H1 (cell line): ENCODE measurements at regions not wholly inside any gene's neighbourhood (a gene's known extent, or its start where the extent isn't known, plus 50 kb on each side); places are given as distances from the start of the nearest gene placed in this dataset.

Experiments used
- CTCF ChIA-PET: fragments of 300-600 bp; sonication (Branson Sonifier 250); formaldehyde crosslinking; loops from one replicate; lab custom pipeline; 2021; ENCODE audit not compliant: partially characterized antibody; lab: Charles Lee
- POLR2A ChIA-PET: fragments of 300-600 bp; sonication (Branson Sonifier 250); formaldehyde crosslinking; loops from one replicate; lab custom pipeline; 2021; ENCODE audit warnings: inconsistent platforms; ENCODE audit not compliant: partially characterized antibody; lab: Charles Lee
- DNase-seq, 2 experiments: peaks; one replicate each; pipeline versions ENCODE4 v3.0.0 to v3.0.0-alpha.2; 2010 to 2022; ENCODE audit warnings: low spot score in 2 of 2, low read depth in 1 of 2, mixed read lengths in 1 of 2
- FAIRE-seq: peaks from 2 replicates; lab custom pipeline; 2011; peaks lifted over from hg19 to GRCh38; lab: Jason Lieb, UNC
- H2AFZ ChIP-seq: 2 replicates; pipeline ENCODE4 v1.8.1; 2012; ENCODE audit warnings: low read length, inconsistent platforms
- H2AK5ac ChIP-seq: 2 replicates; pipeline ENCODE4 v1.6.1; 2013; ENCODE audit warnings: low read depth, low read length
- H2BK120ac ChIP-seq: replicated peaks from 2 replicates; pipeline ENCODE3; 2013; ENCODE audit warnings: low read depth, low read length, inconsistent platforms
- H2BK12ac ChIP-seq: 2 replicates; pipeline ENCODE4 v1.6.1; 2013; ENCODE audit warnings: low read depth, low read length
- H2BK15ac ChIP-seq: 2 replicates; pipeline ENCODE4 v1.6.1; 2013; ENCODE audit warnings: low read length
- H2BK20ac ChIP-seq: 2 replicates; pipeline ENCODE4 v1.6.1; 2013; ENCODE audit warnings: low read length
- H2BK5ac ChIP-seq: 2 replicates; pipeline ENCODE4 v1.6.1; 2013; ENCODE audit warnings: low read depth, low read length
- H3K14ac ChIP-seq: 2 replicates; pipeline ENCODE4 v1.6.1; 2013; ENCODE audit warnings: inconsistent platforms; ENCODE audit not compliant: insufficient read length
- H3K18ac ChIP-seq: 2 replicates; pipeline ENCODE4 v1.6.1; 2013; ENCODE audit warnings: low read length; ENCODE audit errors: extremely low read depth
- H3K23ac ChIP-seq: 2 replicates; pipeline ENCODE4 v1.6.1; 2013; ENCODE audit warnings: inconsistent platforms; ENCODE audit not compliant: insufficient read length
- H3K23me2 ChIP-seq: 2 replicates; pipeline ENCODE4 v1.6.1; 2013; ENCODE audit warnings: low read depth, low read length
- H3K27ac ChIP-seq: 2 replicates; pipeline ENCODE4 v1.6.1; 2011; ENCODE audit warnings: low read depth, low read length, inconsistent platforms
- H3K27me3 ChIP-seq, 4 experiments: replicated peaks in 1 of 4; 1 replicate in 1 of 4; 2 replicates in 3 of 4; pipeline versions ENCODE4 v1.6.1 to v1.8.1; 2011 to 2013; ENCODE audit warnings: low read length in 3 of 4, mild to moderate bottlenecking in 3 of 4, inconsistent platforms in 2 of 4, mixed read lengths in 2 of 4, moderate library complexity in 1 of 4; ENCODE audit not compliant: control insufficient read depth in 3 of 4, insufficient read depth in 3 of 4; ENCODE audit errors: extremely low read depth in 1 of 4
- H3K36me3 ChIP-seq, 4 experiments: 2 replicates each; pipeline versions ENCODE4 v1.6.1 to v1.8.1; 2011 to 2013; ENCODE audit warnings: mild to moderate bottlenecking in 4 of 4, low read length in 3 of 4, moderate library complexity in 2 of 4, control low read depth in 1 of 4, inconsistent platforms in 1 of 4; ENCODE audit not compliant: insufficient read depth in 4 of 4, control insufficient read depth in 2 of 4
- H3K4ac ChIP-seq: replicated peaks from 2 replicates; pipeline ENCODE3; 2013; ENCODE audit warnings: low read length, low read depth, mixed read lengths, inconsistent platforms; ENCODE audit not compliant: insufficient read length
- H3K4me1 ChIP-seq, 4 experiments: replicated peaks in 1 of 4; 1 replicate in 1 of 4; 2 replicates in 3 of 4; pipeline versions ENCODE4 v1.6.1 to v1.8.1; 2011 to 2013; ENCODE audit warnings: low read length in 3 of 4, inconsistent platforms in 2 of 4, mixed read lengths in 1 of 4; ENCODE audit not compliant: insufficient read depth in 4 of 4, control insufficient read depth in 3 of 4
- H3K4me2 ChIP-seq, 2 experiments: 2 replicates each; pipeline versions ENCODE4 v1.6.1 to v1.8.1; 2011 to 2013; ENCODE audit warnings: low read depth in 2 of 2, low read length in 2 of 2, control low read depth in 1 of 2, inconsistent platforms in 1 of 2, mild to moderate bottlenecking in 1 of 2; ENCODE audit not compliant: insufficient read depth in 1 of 2
- H3K4me3 ChIP-seq, 4 experiments: fragments of 200-600, 300-600 bp in 1 of 4; sonication (generic), shearing (Covaris generic), sonication (Bioruptor Twin) in 1 of 4; 2 replicates each; pipeline versions ENCODE4 v1.5.1 to v1.8.1; 2011 to 2016; ENCODE audit warnings: low read length in 4 of 4, low read depth in 3 of 4, control low read depth in 2 of 4, inconsistent platforms in 2 of 4, mild to moderate bottlenecking in 2 of 4, mixed read lengths in 1 of 4, moderate library complexity in 1 of 4; ENCODE audit not compliant: insufficient read depth in 2 of 4; ENCODE audit errors: extremely low read depth in 1 of 4
- H3K56ac ChIP-seq: replicated peaks from 2 replicates; pipeline ENCODE3; 2013; ENCODE audit warnings: low read depth, mild to moderate bottlenecking, mixed read lengths, low read length, inconsistent platforms; ENCODE audit not compliant: insufficient read length
- H3K79me1 ChIP-seq: 2 replicates; pipeline ENCODE4 v1.6.1; 2013; ENCODE audit warnings: low read depth, low read length, control low read depth
- H3K79me2 ChIP-seq, 2 experiments: 2 replicates each; pipeline versions ENCODE4 v1.6.1 to v1.8.1; 2012 to 2013; ENCODE audit warnings: low read length in 2 of 2, mild to moderate bottlenecking in 2 of 2, inconsistent platforms in 1 of 2; ENCODE audit not compliant: insufficient read depth in 2 of 2, control insufficient read depth in 1 of 2
- H3K9ac ChIP-seq, 4 experiments: replicated peaks in 1 of 4; 1 replicate in 1 of 4; 2 replicates in 3 of 4; pipeline versions ENCODE4 v1.6.1 to v1.8.1; 2011 to 2013; ENCODE audit warnings: low read depth in 3 of 4, low read length in 3 of 4, control low read depth in 2 of 4, mild to moderate bottlenecking in 2 of 4, moderate library complexity in 2 of 4, inconsistent platforms in 1 of 4; ENCODE audit errors: extremely low read depth in 1 of 4
- H3K9me3 ChIP-seq, 2 experiments: 2 replicates each; pipeline versions ENCODE4 v1.6.1 to v1.8.1; 2012 to 2013; ENCODE audit warnings: mild to moderate bottlenecking in 2 of 2, moderate library complexity in 2 of 2, control low read depth in 1 of 2, inconsistent platforms in 1 of 2, low read depth in 1 of 2, low read length in 1 of 2, mixed read lengths in 1 of 2; ENCODE audit not compliant: insufficient read depth in 2 of 2
- H4K20me1 ChIP-seq, 2 experiments: replicated peaks in 1 of 2; 2 replicates each; pipeline versions ENCODE3 to v1.8.1; 2011 to 2013; ENCODE audit warnings: inconsistent platforms in 2 of 2, low read length in 2 of 2, mild to moderate bottlenecking in 1 of 2; ENCODE audit not compliant: insufficient read depth in 2 of 2, control insufficient read depth in 1 of 2
- H4K5ac ChIP-seq: 2 replicates; pipeline ENCODE4 v1.6.1; 2013; ENCODE audit warnings: low read length, low read depth, mixed read lengths, inconsistent platforms; ENCODE audit not compliant: insufficient read length
- H4K8ac ChIP-seq: 2 replicates; pipeline ENCODE4 v1.8.0; 2013; ENCODE audit warnings: mild to moderate bottlenecking, moderate library complexity, low read length, inconsistent platforms; ENCODE audit not compliant: insufficient read depth; ENCODE audit errors: extremely low read depth
- H4K91ac ChIP-seq: replicated peaks from 2 replicates; pipeline ENCODE3; 2013; ENCODE audit warnings: low read length, mixed read lengths, inconsistent platforms; ENCODE audit not compliant: insufficient read length
- BACH1 ChIP-seq: IDR thresholded peaks from 2 replicates; pipeline ENCODE4 v1.6.1; 2012; ENCODE audit warnings: low read length, improper control_type of control experiment
- BCL11A ChIP-seq, 2 experiments: IDR thresholded peaks; one replicate each; pipeline ENCODE4 v1.6.1; 2011; ENCODE audit warnings: low read depth in 2 of 2, low read length in 2 of 2, mild to moderate bottlenecking in 2 of 2
- CTBP2 ChIP-seq: IDR thresholded peaks from 2 replicates; pipeline ENCODE4 v1.7.0; 2011; ENCODE audit warnings: borderline replicate concordance, mild to moderate bottlenecking, moderate library complexity, mixed read lengths, low read length; ENCODE audit not compliant: insufficient read depth, insufficient read length
- HDAC2 ChIP-seq, 2 experiments: fragments of 300-600 bp in 1 of 2; sonication (generic) in 1 of 2; IDR thresholded peaks; 2 replicates each; pipeline ENCODE4 v1.6.1; 2011 to 2012; ENCODE audit warnings: low read depth in 2 of 2, low read length in 2 of 2, mild to moderate bottlenecking in 2 of 2, moderate library complexity in 2 of 2, borderline replicate concordance in 1 of 2, inconsistent platforms in 1 of 2
- MAFK ChIP-seq: IDR thresholded peaks from 2 replicates; pipeline ENCODE4 v1.6.1; 2012; ENCODE audit warnings: low read depth, mild to moderate bottlenecking, improper control_type of control experiment, low read length
- POLR2AphosphoS5 ChIP-seq: IDR thresholded peaks from 2 replicates; pipeline ENCODE4 v1.6.1; 2011; ENCODE audit warnings: low read depth, low read length
- POU5F1 ChIP-seq: IDR thresholded peaks from 2 replicates; pipeline ENCODE4 v1.6.1; 2011; ENCODE audit warnings: low read depth, mild to moderate bottlenecking, low read length, moderate library complexity
- RXRA ChIP-seq: IDR thresholded peaks from 2 replicates; pipeline ENCODE4 v1.6.1; 2011; ENCODE audit warnings: low read depth, mild to moderate bottlenecking, low read length, moderate library complexity; ENCODE audit not compliant: insufficient read depth
- SIN3A ChIP-seq, 2 experiments: IDR thresholded peaks in 1 of 2; conservative IDR thresholded peaks in 1 of 2; 2 replicates each; pipeline ENCODE4 v1.6.1; 2011 to 2012; ENCODE audit warnings: low read length in 2 of 2, improper control_type of control experiment in 1 of 2, low read depth in 1 of 2, mild to moderate bottlenecking in 1 of 2
- SP2 ChIP-seq: IDR thresholded peaks from 2 replicates; pipeline ENCODE4 v1.6.1; 2012; ENCODE audit warnings: mild to moderate bottlenecking, low read length, inconsistent platforms
- TBP ChIP-seq: IDR thresholded peaks from 2 replicates; pipeline ENCODE4 v1.6.1; 2011; ENCODE audit warnings: low read depth, low read length, improper control_type of control experiment
- WGBS, 2 experiments: shearing (Covaris generic) in 1 of 2; methylation state at CpG; one replicate each; pipeline versions ENCODE4 v1.1.6 to v1.1.7; 2013 to 2015; ENCODE audit warnings: low lambda C conversion rate in 2 of 2, mixed read lengths in 2 of 2, inconsistent platforms in 1 of 2, low coverage in 1 of 2, missing lambda C conversion rate in 1 of 2; ENCODE audit not compliant: insufficient replicate concordance in 2 of 2, insufficient coverage in 1 of 2, insufficient read length in 1 of 2; ENCODE audit errors: extremely low coverage in 1 of 2, missing lambda C conversion rate in 1 of 2; 5-methylcytosine and 5-hydroxymethylcytosine counted together
- TF ChIP-seq, protein P1 (sequence below): IDR thresholded peaks from 2 replicates; pipeline ENCODE4 v1.6.1; 2012; ENCODE audit warnings: inconsistent platforms
- TF ChIP-seq, protein P2 (sequence below): IDR thresholded peaks from 2 replicates; pipeline ENCODE4 v1.6.1; 2012; ENCODE audit warnings: low read length, inconsistent platforms

DNA sequence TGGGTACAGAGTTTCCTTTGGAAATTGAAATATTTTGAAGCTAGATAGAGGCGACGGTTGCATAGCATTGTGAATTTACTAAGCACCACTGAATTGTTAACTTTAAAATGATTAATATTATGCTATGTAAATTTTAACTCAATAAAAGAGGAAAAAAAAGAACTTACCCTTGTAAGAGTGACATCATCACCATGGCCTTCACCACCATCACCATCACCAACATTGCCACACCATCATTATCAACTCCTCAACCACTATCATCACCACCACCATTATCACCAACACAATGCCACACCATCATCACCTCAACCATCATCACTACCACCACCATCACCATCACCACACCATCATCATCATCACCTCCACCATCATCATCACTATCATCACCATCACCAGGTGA lies 113.9 kb downstream of the TUBA3C start:
- H3K4me2 ChIP-seq: no peak overlapping the region
- peaks cover 58 to 78% of the 10 kb centered on the region in 2 experiments for H3K9me3 ChIP-seq
- no peaks in the 10 kb centered on the region for H3K4me1 ChIP-seq
- no peak overlapping the region for H3K18ac ChIP-seq
- H2AFZ ChIP-seq: no peak overlapping the region
- no peak overlapping the region for H4K5ac ChIP-seq
- no peak overlapping the region for H2BK15ac ChIP-seq
- H3K79me2 ChIP-seq: no peaks in the 10 kb centered on the region
- peaks cover 8% of the 10 kb centered on the region; the same call in 1 of the 2 replicates for H3K23me2 ChIP-seq
- ChIA-PET POLR2A (no interaction called here), CTCF (no interaction called here)
- FAIRE-seq (no peak), DNase-seq (no peak)
- no peak overlapping the region for H2BK120ac ChIP-seq
- no peak overlapping the region for H3K14ac ChIP-seq
- no peak overlapping the region for H3K56ac ChIP-seq
- no peak overlapping the region for H2BK12ac ChIP-seq
- whole genome bisulfite sequencing, 2 experiments: 87% methylated on average over 2 of the region's 2 CpGs; no CpG with 5 or more reads in 1 of the 2 experiments
- no peaks in the 10 kb centered on the region for H3K36me3 ChIP-seq
- H3K4me3 ChIP-seq: no peak overlapping the region
- H4K91ac ChIP-seq: no peak overlapping the region
- H2AK5ac ChIP-seq: no peak overlapping the region
- H3K79me1 ChIP-seq: no peaks in the 10 kb centered on the region
- no peak overlapping the region for H3K23ac ChIP-seq
- H3K9ac ChIP-seq: no peak overlapping the region
- no peak overlapping the region for H2BK5ac ChIP-seq
- no peak for TF ChIP-seq TBP
- no peak for TF ChIP-seq CTBP2
- TF ChIP-seq SP2: no peak
- TF ChIP-seq BCL11A (IDR thresholded peaks at IDR 0.05; ENCODE audit: low read depth in 2 of 2, low read length in 2 of 2): no peak
- no peak for TF ChIP-seq RXRA
- TF ChIP-seq HDAC2 (IDR thresholded peaks at IDR 0.05; ENCODE audit: borderline replicate concordance in 1 of 2, low read depth in 2 of 2, low read length in 2 of 2): no peak
- TF ChIP-seq, protein P1, sequence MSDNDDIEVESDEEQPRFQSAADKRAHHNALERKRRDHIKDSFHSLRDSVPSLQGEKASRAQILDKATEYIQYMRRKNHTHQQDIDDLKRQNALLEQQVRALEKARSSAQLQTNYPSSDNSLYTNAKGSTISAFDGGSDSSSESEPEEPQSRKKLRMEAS: no peak
- no peak for TF ChIP-seq SIN3A (conservative IDR thresholded peaks at IDR 0.05 in 1 of 2, IDR thresholded peaks at IDR 0.05 in 1 of 2; ENCODE audit: low read depth in 1 of 2, low read length in 2 of 2)
- no peak for TF ChIP-seq MAFK
- TF ChIP-seq POU5F1: no peak
- no peak for TF ChIP-seq BACH1
- TF ChIP-seq, protein P2, sequence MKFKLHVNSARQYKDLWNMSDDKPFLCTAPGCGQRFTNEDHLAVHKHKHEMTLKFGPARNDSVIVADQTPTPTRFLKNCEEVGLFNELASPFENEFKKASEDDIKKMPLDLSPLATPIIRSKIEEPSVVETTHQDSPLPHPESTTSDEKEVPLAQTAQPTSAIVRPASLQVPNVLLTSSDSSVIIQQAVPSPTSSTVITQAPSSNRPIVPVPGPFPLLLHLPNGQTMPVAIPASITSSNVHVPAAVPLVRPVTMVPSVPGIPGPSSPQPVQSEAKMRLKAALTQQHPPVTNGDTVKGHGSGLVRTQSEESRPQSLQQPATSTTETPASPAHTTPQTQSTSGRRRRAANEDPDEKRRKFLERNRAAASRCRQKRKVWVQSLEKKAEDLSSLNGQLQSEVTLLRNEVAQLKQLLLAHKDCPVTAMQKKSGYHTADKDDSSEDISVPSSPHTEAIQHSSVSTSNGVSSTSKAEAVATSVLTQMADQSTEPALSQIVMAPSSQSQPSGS: no peak
- no peak for TF ChIP-seq POLR2AphosphoS5
- peaks cover 0 to 3% of the 10 kb centered on the region in 2 experiments for H4K20me1 ChIP-seq
- H3K27me3 ChIP-seq: no peaks in the 10 kb centered on the region
- H4K8ac ChIP-seq: no peak overlapping the region
- H2BK20ac ChIP-seq: no peak overlapping the region
- H3K27ac ChIP-seq: no peak overlapping the region
- H3K4ac ChIP-seq: no peak overlapping the region
